HG03025 (cell line): ENCODE measurements at regions not wholly inside any gene's neighbourhood (a gene's known extent, or its start where the extent isn't known, plus 50 kb on each side); places are given as distances from the start of the nearest gene placed in this dataset.
"Not testable (repeated sequence)": the region's sequence is repeated elsewhere in the genome, so short reads cannot be mapped to it uniquely, and the experiment has no call there.

Experiments
- ATAC-seq: cut with Tn5 transposase; IDR thresholded peaks from one replicate; pipeline ENCODE4 v1.9.1; 2021; ENCODE audit warnings: mild to moderate bottlenecking, moderate library complexity; ENCODE audit not compliant: unreplicated experiment, low FRiP score

DNA sequence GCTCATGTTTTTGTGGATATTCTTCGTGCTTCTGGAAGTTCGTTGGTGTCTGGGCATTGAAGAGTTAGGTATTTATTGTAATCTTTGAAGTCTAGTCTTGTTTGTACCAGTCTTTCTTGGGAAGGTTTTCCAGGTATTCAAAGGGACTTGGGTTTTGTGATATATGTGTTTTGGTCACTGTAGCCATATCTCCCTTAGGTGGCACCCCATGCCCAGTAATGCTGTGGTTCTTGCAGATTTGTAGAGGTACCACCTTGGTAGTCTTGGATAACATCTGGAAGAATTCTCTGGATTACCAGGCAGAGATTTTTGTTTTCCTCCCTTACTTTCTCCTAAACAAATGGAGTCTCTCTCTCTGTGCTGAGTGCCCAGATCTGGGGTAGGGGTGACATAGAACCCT, 184.1 kb downstream of the TEX13C start:
- no peak for ATAC-seq

GRCh38 chrX:125505207-125505606, 185.5 kb downstream of the TEX13C start:
- no peak for ATAC-seq

GRCh38 chrX:125507119-125507518, 187.4 kb downstream of the TEX13C start:
- ATAC-seq = no peak

DNA sequence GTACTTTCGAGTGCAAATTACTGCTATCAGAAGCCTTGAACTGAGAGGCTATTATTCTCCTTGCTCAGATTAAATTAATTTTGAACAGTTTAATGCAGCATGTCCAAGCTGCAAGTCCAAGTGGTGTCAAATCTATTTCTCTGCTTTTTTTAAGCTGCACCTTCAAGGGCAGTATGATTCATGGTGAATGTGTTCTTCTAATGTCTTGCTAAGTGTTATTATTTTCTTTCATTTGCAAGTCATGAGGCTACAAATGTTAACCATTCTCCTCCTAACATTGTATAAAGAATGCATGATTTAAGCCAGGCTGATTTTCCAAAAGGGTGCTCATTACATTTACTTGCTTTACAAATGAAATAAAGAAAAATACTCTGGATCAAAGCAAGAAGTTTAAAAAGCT, 200.4 kb downstream of the TEX13C start:
- ATAC-seq = no peak

GRCh38 chrX:125522752-125523151, 203.1 kb downstream of the TEX13C start:
- no peak for ATAC-seq

DNA sequence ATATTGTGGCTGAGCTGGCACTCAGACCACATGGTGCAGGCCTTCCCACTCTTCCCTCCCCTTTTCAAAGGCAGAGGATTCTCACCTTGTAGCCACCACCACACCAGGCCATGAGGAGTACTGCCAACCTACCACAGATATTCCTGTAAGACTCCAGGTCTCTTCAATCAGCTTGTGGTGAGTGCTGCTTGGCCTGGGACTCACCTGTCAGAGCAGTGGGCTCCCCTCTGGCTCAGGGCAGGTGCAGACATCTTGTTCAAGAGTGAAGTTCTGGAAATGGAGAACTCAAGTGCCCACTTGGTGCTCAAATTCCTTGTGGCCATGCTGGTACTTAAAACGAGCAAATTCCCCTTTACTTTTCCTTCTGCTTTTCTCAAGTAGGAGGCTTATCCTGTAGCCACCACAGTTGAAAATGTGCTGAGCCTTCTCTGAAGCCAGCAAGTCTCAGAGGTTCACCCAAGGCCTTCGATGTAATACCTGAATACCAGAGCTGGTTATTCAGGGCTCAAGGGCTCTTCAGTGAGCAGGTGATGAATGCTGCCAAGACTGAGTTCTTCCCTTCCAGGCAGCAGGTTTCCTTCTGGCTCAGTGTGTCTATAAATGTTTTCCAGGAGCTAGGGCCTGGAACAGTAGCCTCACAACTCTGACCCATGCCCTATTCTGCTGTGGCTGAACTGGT, 212.9 kb downstream of the TEX13C start:
- ATAC-seq = no peak

DNA sequence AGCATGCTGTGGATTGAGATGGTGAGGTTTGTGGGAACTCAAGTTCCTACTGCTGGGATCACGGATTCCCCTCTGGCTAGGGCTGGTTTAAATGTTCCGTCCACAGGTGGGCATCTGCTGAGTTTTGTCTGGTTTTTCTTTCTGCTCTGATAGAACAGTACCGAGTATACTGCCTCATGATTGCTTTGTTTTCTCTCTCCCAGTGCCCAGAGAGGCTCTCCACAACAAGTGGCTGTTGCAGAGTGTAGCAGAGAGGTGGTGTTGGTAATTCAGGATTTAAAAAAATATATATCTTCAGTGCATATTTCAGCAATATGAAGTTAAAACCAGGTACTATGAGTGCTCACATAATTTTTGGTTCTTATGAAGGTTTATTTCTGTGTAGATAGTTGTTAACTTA, 213.7 kb downstream of the TEX13C start:
- ATAC-seq = no peak

DNA sequence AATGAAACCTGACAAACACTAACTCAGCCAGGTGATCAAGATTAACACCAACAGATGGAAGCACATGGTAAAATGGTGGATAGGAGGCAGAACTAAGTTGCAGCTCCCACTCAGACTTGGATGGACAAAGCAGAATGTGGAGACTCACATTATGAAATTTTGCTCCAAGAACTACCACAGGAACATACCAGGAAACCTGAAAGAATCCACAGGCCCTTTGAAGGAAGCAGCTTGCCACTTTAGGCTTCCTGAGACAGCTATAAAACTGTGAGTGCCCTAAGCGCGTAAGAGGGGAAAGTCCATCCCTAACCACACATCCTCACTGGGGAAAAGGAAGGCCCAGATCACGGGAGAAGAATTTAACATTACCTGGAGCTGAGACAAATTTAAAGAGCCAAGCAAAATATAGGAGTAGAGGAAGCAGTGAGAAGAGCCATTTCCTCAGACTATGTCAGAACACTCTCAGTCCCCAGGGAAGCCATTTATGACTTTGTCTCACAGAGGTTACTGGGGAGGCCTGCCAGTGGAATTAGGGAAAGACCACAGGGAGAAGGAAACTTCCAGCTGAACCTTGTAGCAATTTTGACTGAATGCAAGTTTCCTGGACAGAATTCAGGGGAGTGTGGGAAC, 224.5 kb downstream of the TEX13C start:
- ATAC-seq = no peak

DNA sequence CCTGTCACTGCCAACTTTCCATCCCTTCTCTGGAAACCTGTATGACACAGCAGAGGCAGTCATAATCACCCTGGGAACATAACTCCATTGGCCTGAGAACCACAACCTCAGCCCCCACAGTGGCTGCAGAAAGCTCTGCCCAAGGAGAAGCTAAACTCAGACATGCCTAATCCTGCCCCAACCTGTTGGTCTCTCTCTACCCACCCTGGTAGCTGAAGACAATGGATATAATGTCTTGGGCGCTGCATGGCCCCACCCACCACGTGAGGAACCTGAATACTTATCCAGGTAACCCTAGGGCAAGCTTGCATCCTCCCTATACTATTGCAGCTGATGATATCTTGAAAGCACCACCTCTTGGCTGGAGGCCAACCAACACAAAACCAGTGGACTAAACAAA, 225.2 kb downstream of the TEX13C start:
- no peak for ATAC-seq

GRCh38 chrX:125577479-125577878, 257.8 kb downstream of the TEX13C start:
- no peak for ATAC-seq

DNA sequence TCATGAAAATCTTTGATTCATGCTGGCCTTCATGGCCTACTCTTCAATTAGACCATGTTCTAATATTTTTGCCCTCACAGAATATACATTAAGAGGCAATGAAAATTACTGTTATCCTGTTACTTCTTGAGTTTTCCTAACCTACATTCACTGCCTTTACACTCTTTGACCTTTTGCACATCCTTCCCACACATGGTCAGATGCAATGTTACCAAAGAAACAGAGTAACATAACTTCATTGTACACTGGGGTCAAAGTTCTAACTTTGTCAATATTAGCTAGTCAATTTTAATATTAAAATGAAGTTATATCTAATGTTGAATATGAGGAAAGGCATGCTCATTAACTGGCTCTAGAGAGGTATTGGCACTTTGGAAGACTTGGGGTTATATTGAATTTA, 284.8 kb downstream of the TEX13C start:
- no peak for ATAC-seq

- ATAC-seq = no peak
These were observed 285.5 kb downstream of the TEX13C start for GRCh38 chrX:125605145-125605544.

- not testable (repeated sequence) for ATAC-seq
These were observed 295.1 kb downstream of the TEX13C start for GRCh38 chrX:125614591-125615343.

- ATAC-seq = no peak
These were observed 301.3 kb downstream of the TEX13C start for GRCh38 chrX:125620715-125621587.

DNA sequence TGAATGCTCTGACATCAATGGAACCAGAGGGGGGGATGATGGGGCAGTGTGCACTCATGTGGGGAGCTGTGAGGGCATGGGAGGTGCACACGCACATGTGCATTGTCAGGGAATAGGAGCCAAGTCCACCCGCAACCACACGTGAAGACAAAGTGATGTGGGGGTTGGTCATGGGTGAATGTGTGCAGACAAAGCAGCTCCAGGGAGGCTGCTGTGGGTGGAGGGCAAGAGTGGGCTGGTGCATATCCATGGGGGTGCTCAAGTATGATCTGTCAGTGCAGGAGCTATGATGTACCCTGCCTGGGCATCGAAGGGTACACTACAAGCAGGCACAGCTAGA, 301.9 kb downstream of the TEX13C start:
- ATAC-seq = no peak

DNA sequence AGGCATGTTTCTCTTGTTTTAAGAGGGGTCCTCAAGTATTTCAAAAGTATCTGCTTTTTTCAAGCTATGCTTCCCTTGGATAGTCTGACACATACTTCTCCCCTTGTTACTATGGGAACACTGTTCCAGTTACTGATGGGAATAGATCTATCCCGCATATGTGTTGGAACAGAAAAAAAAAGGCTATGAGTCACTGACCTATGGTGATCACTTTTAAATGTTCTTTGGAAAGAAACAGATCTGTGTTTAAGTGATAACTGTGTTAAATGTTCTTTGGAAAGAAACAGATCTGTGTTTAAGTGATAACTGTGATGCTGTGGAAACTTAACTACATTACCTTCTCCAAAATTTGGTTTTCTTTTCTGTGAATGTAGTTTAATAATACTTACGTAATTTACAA, 303.2 kb downstream of the TEX13C start:
- no peak for ATAC-seq

DNA sequence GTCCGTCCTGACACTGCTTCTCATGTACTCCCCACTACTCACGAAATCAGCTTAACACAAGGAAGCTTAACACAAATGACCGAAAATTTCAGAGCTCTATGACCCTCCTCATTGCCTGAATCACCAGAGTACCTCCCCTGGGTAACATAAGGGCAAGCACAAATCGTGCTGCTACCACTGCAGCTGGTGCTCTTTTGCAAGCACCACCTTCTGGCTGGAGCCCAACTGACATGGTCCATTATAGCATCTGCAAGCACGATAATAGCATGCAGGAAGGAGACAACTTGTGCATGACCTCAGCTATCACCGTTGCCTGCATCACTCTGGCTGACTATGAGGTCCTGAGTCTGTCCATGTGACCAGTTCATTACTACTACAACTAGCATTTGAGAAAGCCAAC, 308.0 kb downstream of the TEX13C start:
- no peak for ATAC-seq

- no peak for ATAC-seq
These were observed 308.8 kb downstream of the TEX13C start for GRCh38 chrX:125628435-125628834.

DNA sequence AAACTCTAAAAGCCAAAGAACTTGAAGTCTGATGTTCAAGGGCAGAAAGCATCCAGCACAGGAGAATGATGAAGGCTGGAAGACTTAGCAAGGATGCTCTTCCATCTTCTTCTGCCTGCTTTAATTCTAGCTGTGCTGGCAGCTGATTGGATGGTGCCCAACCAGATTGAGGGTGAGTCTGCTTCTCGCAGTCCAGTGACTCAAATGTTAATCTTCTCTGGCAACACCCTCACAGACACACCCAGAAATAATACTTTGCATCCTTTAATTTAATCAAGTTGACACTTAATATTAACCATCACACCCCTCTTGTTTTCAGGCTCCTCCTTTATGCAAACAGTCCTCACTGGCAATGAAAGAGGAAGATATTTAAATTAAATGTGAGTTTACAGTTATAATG, 321.7 kb downstream of the TEX13C start:
- no peak for ATAC-seq

DNA sequence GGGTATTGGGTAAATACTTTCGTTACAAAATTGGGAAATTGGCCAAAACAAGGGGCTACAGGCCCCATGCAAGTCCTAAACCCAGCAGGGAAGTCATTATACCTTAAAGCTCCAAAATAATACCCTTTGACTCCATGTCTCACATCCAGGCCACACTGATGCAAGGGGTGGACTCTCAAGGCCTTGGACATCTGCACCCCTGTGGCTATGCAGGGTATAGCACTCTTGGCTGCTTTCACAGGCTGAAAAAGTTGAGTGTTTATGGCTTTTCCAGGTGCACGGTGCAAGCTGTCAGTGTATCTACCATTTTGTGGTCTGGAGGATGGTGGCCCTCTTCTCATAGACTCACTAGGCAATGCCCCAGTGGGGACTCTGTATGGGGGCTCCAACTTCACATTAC, 326.5 kb downstream of the TEX13C start:
- ATAC-seq = no peak

DNA sequence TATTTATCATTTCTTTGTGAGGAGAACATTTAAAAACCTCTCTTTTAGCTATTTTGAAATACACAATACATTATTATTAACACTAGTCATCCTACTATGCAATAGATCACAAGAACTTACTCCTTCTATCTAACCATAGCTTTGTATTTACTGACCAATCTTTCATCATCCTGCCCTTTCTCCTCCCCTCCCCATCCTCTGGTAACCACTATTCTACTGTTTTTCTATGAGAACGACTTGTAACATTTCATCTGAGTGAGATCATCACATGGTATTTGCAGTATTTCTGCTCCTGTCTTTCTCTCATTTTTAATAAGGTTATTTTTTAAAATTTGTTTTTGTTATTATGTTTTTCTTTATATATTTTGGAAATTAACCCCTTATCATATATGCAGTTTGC, 331.8 kb downstream of the TEX13C start:
- ATAC-seq = no peak
